ENCODE measurements at regions not wholly inside any gene's neighbourhood (a gene's known extent, or its start where the extent isn't known, plus 50 kb on each side); places are given as distances from the start of the nearest gene placed in this dataset.

DNA sequence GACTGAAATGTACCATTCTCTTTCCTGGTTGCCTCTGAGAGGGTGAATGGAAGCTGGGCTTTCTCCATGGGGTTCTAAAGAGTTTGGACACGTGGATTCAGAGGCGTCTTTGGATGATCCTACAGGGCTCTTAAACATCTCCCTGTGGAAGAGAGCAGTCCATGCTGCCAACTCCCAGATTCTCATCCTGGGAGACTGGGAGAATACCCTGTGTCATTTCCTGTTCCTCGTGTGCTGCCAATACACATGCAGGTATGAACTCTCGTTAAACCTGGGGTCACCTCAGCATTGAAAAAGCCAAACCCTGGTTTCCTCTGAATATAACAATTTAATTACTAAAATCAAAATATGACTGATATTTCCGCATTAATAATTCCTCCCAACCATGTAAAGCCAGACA is 73.3 kb upstream of the NT5C1B start:
- DNase-seq (ENCODE audit: insufficient read length, low spot score) (no peak), FAIRE-seq (no peak)
- TF ChIP-seq, protein P1, sequence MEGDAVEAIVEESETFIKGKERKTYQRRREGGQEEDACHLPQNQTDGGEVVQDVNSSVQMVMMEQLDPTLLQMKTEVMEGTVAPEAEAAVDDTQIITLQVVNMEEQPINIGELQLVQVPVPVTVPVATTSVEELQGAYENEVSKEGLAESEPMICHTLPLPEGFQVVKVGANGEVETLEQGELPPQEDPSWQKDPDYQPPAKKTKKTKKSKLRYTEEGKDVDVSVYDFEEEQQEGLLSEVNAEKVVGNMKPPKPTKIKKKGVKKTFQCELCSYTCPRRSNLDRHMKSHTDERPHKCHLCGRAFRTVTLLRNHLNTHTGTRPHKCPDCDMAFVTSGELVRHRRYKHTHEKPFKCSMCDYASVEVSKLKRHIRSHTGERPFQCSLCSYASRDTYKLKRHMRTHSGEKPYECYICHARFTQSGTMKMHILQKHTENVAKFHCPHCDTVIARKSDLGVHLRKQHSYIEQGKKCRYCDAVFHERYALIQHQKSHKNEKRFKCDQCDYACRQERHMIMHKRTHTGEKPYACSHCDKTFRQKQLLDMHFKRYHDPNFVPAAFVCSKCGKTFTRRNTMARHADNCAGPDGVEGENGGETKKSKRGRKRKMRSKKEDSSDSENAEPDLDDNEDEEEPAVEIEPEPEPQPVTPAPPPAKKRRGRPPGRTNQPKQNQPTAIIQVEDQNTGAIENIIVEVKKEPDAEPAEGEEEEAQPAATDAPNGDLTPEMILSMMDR (IDR thresholded peaks at IDR 0.05; ENCODE audit: insufficient read depth, missing control alignments) = no peak

DNA sequence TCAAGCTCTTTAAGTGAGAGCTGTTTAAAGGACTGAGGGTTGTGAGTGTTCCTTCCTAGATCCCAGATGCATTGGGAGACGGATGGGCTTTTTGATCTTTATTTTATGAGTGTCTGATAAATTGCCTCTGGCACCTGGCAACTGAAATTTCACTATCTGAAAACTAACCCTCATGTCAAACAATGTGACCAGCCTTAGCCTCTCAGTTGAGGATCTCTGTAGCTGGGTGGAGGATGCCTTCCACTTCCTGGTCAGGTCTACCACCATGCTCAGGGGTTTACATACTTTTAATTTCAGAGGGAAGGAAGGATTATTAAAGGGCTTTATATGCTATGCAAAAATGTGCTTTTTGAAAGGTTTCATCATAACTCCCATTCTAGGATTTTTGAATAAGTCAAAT is 70.5 kb upstream of the NT5C1B start:
- DNase-seq (ENCODE audit: insufficient read length, low spot score) (no peak), FAIRE-seq (no peak)
- TF ChIP-seq, protein P1 (IDR thresholded peaks at IDR 0.05; ENCODE audit: insufficient read depth, missing control alignments) = no peak

DNA sequence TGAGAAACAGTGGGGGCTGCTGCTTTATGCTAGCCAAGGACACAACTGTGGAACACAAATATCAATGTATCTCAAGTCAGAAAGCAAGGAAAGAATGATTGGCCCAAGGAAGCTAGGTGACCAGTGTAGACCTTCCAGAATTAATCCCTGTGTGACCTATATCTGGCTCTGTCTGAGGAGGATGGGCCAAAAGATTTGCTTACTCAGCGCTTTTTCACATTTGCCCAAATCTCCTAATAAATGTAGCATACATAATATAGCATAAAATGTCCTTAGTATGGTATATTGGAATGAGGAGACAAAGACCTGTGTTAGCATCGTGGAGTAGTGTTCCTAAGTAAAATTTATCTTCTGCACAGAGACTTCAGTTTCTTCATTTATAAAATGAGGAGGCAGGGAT is 66.7 kb upstream of the NT5C1B start:
- DNase-seq (ENCODE audit: insufficient read length, low spot score) (no peak), FAIRE-seq (no peak)
- TF ChIP-seq, protein P1 (IDR thresholded peaks at IDR 0.05; ENCODE audit: insufficient read depth, missing control alignments) = no peak

DNA sequence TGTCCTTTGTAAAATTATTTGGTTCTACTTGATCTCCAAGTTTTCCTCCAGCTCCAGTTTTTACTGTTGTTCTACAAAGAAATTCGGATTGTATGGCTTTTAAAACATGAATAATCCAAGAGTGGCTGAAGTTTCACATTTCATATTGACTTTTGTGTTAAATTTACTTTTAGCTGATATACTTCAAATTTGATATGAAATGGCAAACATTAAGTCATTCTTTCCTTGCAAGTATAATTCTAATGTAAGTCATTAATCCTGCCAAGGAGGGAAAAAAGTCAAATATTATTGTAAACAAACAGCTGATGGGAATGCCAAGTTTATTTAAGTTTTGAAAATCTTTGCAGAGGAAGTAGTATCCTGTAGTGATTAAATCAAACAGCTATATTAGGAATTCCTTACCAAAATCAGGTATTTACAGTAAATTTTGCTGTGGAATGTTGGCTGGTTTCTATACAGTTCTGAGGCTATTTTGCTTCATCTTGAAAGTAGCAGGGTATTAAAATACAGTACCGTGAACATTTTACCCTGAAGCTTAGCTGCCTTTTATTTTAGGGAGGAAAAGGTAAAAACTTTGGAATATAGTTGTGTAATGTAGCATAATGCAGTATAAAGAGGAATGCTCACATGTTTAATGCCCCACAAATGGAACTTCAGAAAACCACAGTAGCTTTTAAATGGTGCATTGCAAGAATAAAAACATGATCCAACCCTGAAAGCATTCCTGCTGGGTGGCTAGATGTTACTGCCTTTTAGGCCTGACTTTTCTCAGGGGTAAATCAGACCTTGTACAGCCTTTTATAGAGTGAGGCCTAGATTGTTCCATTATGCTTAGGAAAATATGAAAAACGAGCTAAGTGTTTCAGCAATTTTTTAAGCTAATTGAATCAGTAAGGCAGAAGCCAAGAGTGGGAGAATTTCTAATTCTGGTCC is 62.7 kb upstream of the NT5C1B start:
- FAIRE-seq = no peak
- DNase-seq (ENCODE audit: insufficient read length, low spot score) = no peak
- TF ChIP-seq, protein P1 (IDR thresholded peaks at IDR 0.05; ENCODE audit: insufficient read depth, missing control alignments) = no peak

DNA sequence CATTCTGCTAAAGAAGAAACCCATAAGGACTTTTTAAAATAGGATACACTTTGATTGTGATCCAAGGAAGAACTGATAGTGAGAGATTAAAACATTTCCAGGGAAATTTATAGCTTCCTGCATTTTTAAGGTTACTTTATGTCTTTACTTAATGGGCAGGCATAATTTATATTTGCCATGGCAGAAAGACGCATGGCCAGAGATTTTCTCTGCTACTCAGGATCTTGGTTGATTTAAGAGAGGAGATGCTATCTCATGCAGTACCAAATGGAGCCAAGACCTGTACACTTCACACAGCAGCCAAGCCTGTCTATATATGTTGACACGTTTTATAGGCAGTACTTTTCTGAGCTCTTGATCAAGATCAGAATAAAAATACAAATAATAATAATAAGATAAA is 60.9 kb upstream of the NT5C1B start:
- DNase-seq (ENCODE audit: insufficient read length, low spot score) = no peak
- no peak for FAIRE-seq
- TF ChIP-seq, protein P1 (IDR thresholded peaks at IDR 0.05; ENCODE audit: insufficient read depth, missing control alignments) = no peak

DNA sequence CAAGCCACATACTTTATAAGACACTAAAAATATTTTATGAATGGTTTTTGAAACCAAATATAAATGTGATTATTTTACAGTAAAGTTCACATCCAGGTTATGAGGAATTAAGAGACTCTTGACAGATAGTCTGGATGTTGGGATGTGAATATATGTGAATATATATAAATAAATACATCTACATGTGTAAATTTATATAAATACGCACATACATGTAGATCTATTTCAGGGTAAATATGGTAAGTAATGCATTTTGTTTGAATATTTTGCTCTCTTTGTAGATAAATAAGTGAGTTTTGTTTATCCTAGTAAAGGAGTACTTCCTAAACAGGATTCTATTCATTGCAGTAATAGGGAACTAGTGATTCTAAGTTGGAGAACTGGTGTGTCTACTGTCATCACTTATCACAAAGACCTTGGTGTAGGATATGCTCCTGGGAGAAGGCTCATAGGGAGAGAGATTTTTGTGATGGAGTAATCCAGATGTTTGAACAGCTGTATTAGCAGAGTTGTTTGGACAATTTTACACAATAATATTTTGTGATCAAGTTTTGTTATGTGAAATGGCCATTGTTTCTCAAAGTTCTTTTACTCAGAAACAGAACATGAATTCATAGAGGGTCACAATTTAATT is 60.2 kb upstream of the NT5C1B start:
- FAIRE-seq = no peak
- DNase-seq (ENCODE audit: insufficient read length, low spot score) = no peak
- TF ChIP-seq, protein P1 (IDR thresholded peaks at IDR 0.05; ENCODE audit: insufficient read depth, missing control alignments) = no peak

DNA sequence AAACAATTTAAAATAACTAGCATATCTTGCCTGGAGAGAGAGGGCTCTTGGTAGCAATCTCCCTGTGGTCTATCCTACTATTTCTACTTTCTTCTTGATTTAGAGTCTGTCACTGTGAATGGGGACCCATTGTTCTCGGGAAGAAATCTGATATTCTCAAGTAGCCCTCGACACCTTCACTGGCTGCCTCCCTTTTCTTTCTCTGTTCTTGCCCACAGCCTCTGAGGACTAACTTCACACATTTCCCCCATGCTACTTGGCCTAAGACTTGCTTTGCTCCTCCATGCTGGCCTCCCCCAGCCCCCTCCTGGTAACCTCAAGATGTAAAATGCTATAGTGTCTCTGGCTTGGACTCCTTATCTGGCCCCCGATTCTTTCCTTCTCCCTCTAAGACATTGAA is 58.8 kb upstream of the NT5C1B start:
- TF ChIP-seq, protein P1 (IDR thresholded peaks at IDR 0.05; ENCODE audit: insufficient read depth, missing control alignments) = no peak
- DNase-seq (ENCODE audit: insufficient read length, low spot score) = no peak
- no peak for FAIRE-seq

Data from D721Med (cell line).